ENCODE measurements at regions not wholly inside any gene's neighbourhood (a gene's known extent, or its start where the extent isn't known, plus 50 kb on each side); places are given as distances from the start of the nearest gene placed in this dataset.

DNA sequence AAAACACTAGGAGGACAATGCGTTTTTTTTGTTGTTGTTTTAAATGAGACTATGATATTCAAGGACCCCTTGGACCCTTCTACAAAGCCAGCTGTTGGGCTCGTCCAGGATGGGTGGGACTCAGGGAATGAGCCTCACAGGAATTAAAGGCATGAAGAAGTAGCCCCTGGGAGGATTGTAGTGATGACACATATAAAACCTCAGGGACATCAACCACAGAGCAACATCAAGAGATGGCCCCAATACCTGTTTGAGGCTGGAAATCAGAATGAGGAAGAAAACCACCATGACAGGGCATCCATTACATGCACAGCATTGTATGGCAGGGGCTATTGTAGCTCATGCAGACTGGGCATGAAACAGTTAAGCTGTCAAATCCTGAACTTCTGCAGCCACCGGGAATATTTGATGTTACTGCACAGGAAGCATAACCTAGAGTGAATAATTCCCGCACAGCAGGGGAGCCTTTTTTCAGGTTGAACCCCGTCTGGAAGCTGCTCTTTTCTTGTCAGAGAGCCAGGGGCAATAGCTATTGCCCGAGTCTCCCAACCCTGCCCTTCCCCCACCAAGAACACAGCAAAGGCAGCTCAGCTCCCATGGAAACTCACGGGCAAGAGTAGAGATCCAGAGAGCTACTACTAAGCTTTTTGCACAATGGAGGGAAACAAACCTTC is 140.2 kb upstream of the FGGY start:
- DNase-seq (ENCODE audit: extremely low read depth, low read depth) = no peak

- DNase-seq (ENCODE audit: extremely low read depth, low read depth) = no peak
These were observed 138.6 kb upstream of the FGGY start for GRCh38 chr1:59158321-59158720.

DNA sequence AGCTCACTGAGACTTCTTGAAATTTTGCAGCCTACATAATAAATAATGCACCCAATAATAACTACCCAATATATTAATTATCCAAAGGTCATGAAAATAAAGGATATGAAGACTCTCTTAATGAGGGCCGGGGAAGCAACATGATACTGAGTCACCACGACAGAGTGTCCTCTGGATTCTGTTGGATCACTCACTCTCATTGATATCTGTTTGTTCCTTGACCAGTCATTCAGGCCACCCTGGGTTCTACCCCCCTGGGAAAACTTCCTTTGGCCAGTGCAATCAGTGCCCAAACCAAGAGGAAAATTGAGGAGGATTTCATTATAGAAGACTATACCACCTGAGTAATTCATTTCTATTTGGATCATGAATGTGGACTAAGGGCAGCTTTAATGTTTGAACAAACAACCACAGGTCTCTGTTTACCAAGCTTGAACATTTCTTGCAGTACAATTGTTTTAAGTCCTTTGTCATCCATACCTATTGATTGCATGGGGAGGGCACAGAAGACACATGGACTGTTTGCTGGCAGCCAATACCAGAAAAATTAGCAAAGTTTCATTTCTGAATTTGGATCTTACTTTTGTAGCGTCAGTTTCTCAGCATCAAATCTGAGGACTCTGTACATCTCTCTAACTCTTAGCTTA is 137.2 kb upstream of the FGGY start:
- no peak for DNase-seq (ENCODE audit: extremely low read depth, low read depth)

GRCh38 chr1:59161136-59161535 is 135.8 kb upstream of the FGGY start:
- no peak for DNase-seq (ENCODE audit: extremely low read depth, low read depth)

GRCh38 chr1:59162665-59163064 is 134.2 kb upstream of the FGGY start:
- no peak for DNase-seq (ENCODE audit: extremely low read depth, low read depth)

DNA sequence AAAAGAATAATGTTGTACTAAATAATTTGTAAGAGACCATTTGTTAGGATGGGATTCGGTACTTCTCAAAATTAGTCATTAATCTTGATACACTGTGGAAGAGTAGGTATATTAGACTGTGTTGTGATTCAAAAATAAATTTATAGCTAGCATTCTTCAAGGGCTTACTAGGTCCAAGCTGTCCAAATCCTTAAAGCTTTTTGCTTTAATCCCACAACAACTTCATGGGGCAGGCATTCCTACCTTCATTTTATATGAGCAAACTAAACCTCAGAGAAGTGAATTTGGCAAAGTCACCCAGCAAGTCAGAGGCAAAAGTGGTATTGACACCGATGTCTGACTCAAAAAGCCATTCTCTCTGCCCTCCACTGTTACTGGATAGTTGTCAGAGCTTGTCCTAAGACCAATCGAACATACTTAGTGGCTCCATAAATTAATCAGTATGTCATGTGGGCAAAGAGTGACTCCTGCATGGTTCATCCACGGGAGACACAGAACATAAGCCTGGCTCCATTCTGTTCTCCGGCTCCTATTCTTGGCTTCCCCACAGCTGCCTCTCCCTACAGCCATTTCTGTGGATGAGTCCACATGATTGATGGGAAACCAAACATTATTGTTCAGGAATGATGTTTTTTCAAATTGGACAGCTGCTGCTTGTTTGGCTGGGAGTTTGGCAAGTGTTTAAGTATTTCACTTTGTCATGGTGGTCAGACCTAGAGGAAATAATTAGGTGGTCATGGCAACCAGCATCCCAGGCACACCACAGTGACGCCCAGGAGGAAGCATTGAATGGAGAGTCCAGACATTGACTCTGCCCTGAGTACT is 133.4 kb upstream of the FGGY start:
- no peak for DNase-seq (ENCODE audit: extremely low read depth, low read depth)

DNA sequence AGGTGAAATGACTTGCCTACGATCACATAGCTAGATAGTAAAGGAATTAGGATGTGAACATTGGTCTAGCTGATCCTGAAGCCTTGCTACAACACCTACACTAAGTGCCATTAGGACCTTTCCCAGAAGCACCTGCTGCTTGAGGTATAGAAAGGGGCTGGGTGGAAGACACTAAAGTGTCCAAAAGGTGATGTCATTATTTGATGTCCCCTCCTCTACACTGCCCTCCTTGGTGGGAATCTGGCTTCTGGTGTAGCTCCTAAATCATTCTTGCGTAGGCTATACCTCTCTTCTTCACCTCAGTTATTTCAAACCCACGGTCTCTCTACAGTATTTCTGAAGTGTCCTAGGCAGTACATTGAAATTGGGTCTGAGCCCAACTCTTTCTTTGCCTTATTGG is 132.5 kb upstream of the FGGY start:
- DNase-seq (ENCODE audit: extremely low read depth, low read depth) = no peak

DNA sequence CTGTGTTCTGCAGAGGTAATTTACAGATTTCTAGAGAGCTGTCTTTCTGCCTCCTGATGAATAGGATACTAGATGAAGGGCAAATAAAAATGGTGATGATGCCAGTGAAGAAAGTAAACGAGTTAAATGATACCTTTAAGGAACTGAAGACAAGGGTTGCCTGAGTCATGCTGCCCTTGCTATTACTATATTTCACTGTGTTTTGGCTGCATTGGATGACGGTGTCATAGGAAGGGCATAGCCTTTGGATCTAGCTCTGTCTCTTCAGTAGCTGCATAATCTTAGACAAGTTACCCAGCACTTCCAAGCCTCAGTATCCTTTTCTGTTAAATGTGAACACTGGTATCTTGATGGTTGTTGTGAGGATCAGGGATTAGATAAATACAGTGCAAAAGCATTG is 131.5 kb upstream of the FGGY start:
- no peak for DNase-seq (ENCODE audit: extremely low read depth, low read depth)

- DNase-seq (ENCODE audit: extremely low read depth, low read depth) = no peak
These were observed 127.2 kb upstream of the FGGY start for GRCh38 chr1:59169703-59170102.

GRCh38 chr1:59170659-59171058 is 126.2 kb upstream of the FGGY start:
- no peak for DNase-seq (ENCODE audit: extremely low read depth, low read depth)

DNA sequence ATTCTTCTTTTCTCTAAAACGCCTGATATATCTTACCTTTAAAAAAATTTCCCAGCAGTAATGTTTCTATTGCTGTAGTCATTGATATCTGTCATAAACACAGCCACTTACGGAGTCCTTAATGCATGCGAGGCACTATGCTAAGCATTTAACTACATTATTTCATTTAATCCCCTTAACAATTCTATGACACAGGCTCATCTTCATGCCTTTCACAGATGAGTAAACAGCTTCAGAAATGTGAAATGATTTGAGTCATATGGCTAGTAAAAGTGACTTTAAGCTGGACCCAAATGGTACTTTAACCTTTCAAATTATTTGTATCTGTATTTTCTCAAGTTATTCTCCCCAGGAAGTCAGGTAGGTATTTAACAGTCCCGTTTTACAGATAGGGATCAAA is 125.1 kb upstream of the FGGY start:
- no peak for DNase-seq (ENCODE audit: extremely low read depth, low read depth)

DNA sequence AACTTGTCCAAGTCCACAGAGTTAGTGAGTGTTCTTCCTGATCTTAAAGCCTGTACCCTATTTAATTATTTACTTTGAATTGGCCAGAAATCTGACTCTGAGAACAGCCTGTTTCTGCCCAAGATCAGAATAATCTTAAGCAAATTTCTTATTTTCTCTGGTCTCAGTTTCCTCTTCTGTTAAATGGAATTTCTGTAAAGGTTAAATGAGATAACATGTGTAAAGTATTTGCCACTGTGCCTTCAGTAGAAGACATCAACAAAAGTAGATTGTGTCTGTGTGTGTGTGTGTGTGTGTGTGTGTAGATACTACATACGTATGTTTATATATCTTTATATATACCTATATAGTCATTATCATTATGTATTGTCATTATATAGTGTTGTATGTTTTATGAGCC is 124.2 kb upstream of the FGGY start:
- DNase-seq (ENCODE audit: extremely low read depth, low read depth) = no peak

DNA sequence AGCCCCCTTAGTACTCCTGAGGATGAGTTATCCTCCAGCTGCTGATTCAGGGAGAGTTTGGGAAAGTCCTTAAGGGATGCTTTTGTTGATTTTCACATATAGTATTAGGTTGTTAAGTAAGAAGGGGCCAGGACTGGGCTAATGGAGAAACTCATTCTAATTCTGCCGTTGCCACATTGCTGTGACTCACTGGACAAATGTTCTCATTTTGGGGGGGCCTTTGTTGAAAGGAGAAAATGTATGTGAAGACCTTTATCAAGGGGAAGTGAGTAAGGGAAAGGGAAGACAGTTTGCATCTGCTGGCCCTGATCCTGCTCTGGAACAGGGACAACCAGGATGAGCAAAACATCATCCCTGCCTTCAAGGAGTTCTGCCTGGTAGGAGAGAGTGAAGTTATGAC is 123.2 kb upstream of the FGGY start:
- no peak for DNase-seq (ENCODE audit: extremely low read depth, low read depth)

DNA sequence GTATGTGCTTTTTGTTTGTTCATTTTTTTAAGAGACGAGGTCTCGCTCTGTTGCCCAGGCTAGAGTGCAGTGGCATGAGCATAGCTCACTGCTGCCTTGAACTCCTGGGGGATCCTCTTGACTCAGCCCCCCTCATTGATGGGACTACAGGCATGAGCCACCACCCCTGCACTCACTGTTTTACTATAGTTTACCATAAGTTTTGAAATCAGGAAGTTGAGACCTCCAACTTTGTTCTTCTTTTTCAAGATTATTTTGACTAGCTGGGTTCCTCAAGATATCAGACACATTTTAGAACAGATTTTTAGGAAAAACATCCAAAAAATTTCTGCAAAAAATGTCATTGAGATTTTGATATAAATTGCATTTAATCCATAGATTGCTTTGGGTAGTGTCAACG is 120.4 kb upstream of the FGGY start:
- DNase-seq (ENCODE audit: extremely low read depth, low read depth) = no peak

- no peak for DNase-seq (ENCODE audit: extremely low read depth, low read depth)
These were observed 119.1 kb upstream of the FGGY start for GRCh38 chr1:59177756-59178155.

GRCh38 chr1:59178339-59179187 is 118.3 kb upstream of the FGGY start:
- DNase-seq (ENCODE audit: extremely low read depth, low read depth) = no peak

DNA sequence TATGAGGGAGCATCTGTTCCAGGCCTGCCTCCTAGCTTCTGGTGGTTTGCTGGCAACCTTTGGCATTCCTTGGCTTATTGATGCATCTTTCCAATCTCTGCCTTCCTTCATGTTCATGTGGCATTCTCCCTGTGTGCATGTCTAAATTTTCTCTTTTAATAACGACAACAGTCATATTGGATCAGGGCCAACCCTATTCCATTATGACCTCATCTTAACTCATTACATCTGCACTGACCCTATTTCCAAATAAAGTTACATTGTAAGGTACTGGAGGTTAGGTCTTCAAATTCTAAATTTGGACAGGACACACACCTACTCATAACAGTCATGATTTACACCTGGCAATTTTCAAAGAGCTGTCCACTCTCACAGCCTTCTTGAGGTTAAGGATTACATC is 117.2 kb upstream of the FGGY start:
- DNase-seq (ENCODE audit: extremely low read depth, low read depth) = no peak

GRCh38 chr1:59180735-59181134 is 116.2 kb upstream of the FGGY start:
- no peak for DNase-seq (ENCODE audit: extremely low read depth, low read depth)

GRCh38 chr1:59183749-59184317 is 113.1 kb upstream of the FGGY start:
- DNase-seq (ENCODE audit: extremely low read depth, low read depth) = no peak

DNA sequence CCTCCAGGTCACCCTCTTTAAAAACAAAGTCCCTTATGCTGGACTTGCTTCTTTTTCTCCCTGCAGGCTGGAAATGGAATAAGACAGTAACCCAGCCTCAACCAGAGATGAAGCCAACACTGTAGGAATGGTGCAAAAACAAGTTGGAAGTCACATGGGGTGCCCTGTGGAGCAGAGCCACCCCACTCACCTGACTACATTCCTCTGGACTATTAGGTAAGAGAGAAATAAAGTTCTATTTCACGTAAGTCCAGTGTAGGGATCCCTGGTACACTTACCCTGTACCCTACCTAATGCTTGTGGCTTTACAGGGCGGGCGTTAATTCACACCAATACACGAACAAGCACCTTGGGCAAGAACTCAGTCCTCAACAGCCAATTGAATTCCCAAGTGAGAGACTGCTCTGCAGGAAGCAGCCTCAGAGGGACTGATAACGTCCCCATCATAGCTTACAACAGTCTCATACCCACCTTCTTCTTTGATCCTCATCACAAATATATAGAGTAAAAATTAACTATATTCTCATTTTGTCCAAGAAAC is 112.5 kb upstream of the FGGY start:
- no peak for DNase-seq (ENCODE audit: extremely low read depth, low read depth)

All from NCI-H460 (cell line).